Urinary bladder (tissue), 3 donors: ENCODE measurements at regions not wholly inside any gene's neighbourhood (a gene's known extent, or its start where the extent isn't known, plus 50 kb on each side); places are given as distances from the start of the nearest gene placed in this dataset.

ENCODE experiments used
- DNase-seq: peaks from one replicate; pipeline ENCODE4 v3.0.0-alpha.2; 2015; ENCODE audit errors: extremely low spot score
- H3K27ac ChIP-seq: one replicate; pipeline ENCODE4 v1.5.1; 2013; ENCODE audit warnings: low read depth, mild to moderate bottlenecking, moderate library complexity
- H3K36me3 ChIP-seq: one replicate; pipeline ENCODE4 v1.6.1; 2013; ENCODE audit warnings: mild to moderate bottlenecking, moderate library complexity; ENCODE audit not compliant: insufficient read depth
- H3K4me1 ChIP-seq: one replicate; pipeline ENCODE4 v1.6.1; 2013; ENCODE audit warnings: mild to moderate bottlenecking, moderate library complexity; ENCODE audit not compliant: insufficient read depth
- H3K4me3 ChIP-seq: one replicate; pipeline ENCODE4 v1.5.1; 2013; ENCODE audit warnings: low read depth, low read length
- WGBS: extraction: QIAGEN DNeasy Blood & Tissue Kit; methylation state at CpG from one replicate; pipeline ENCODE4 v1.1.7; 2013; 5-methylcytosine and 5-hydroxymethylcytosine counted together
- donor health status: healthy with polysubstance abuse.
- donor health status: healthy.

DNA sequence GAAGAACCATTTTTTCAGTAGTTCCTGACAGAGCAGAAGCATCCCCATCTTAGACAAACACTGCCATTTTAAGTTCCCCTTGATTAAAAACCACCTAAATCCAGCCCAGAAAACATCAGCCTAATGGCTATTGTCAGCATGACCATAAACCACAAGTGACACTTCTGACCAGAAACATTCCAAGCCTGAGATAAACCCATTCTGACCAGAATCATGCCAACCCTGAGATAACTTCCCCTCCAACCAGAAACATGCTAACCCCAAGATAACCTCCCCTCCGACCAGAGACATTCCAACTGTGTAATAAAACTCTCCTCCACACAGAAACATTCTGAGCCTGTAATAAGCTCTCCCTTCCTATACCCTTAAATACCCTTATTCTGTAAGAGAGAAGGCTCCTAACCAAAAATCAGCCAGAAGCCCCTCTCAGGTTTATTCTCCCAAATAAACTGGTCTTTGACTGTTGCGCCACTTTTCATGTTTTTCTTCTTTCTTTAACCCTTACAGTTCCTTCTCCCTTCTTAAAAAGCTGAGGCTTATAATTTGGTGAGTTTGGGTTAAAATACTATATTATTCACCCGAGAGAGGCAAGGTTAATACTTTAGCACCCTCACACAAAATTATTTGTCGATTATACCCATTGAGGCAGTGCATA is 149.7 kb downstream of the HNMT start:
- Histone ChIP-seq H3K4me1 (no peaks in the 10 kb centered on the region), H3K36me3 (no peaks in the 10 kb centered on the region), H3K4me3 (no peak overlapping the region), H3K27ac (no peak overlapping the region)
- DNase-seq, result no peak
- WGBS, result 86% methylated on average over 4 of the region's 4 CpGs

- Histone ChIP-seq H3K36me3 (no peaks in the 10 kb centered on the region), H3K4me3 (no peak overlapping the region), H3K4me1 (no peaks in the 10 kb centered on the region), H3K27ac (no peak overlapping the region)
- no peak for DNase-seq
Measured at GRCh38 chr2:138115666-138116065, 151.4 kb downstream of the HNMT start.

DNA sequence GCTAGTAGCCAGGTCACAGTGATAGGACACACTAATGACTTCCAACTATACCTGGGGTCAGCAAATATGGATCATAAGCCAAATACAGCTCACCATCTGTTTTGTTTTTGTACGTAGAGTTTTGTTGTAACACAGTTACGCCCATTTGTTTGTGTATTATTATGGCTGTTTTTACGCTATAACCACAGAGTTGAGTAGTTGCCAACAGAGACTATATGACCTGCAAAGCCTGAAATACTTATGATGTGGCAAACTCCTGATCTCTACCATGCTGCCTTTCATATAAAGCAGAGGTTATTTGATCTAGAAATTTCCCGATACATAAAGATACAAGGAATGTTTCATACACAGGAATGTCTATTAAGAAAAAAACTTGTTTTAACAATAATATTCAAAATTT is 152.2 kb downstream of the HNMT start:
- H3K27ac ChIP-seq, result no peak overlapping the region
- no peaks in the 10 kb centered on the region for H3K4me1 ChIP-seq
- no peaks in the 10 kb centered on the region for H3K36me3 ChIP-seq
- 75% methylated on average over 4 of the region's 4 CpGs for WGBS
- no peak for DNase-seq
- no peak overlapping the region for H3K4me3 ChIP-seq

DNA sequence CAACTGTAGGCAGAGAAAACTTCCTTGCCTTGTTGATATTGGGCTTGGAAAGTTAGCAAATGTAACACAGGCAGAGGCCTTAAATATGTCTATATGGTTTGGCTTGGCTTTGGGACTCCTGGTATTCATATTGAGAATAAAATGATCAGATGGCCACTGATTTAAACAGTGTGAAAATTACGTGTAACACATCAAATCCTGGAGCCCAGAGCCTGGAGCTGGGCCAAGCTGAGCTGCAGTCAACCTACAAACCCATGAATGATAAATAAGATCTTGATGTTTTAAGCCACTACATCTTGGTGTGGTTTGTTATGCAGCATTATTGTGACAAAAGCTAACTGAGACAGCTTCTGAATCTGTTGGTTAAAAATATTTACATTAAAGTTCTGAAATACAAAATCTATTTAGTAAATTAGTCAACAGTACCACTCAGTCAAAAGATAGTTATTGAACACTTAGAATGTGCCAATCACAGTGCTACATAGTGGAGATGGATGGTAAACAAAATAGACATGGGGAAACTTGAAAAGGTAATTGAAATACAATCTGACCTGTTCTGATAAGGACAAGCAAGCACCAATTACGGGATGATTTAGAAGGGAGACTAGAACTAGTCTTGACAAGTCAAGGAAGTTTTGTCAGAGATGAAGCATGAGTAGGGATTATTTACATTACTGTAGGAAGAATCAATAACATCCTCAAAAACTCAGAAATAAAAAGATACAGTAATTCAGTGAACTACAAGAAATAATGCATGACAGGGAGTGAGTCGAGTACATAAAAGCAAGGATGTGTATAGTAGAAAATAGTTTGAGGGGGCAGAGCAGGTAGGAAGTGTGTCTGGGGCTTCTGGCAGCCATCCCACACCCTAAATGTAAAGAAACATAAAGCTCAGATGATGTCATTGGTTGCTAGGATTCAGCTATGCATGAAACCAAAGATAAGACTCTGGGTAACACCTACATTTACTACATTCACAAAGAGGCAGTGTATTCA is 157.7 kb downstream of the HNMT start:
- H3K27ac ChIP-seq, result no peak overlapping the region
- H3K4me3 ChIP-seq, result no peak overlapping the region
- no peaks in the 10 kb centered on the region for H3K4me1 ChIP-seq
- DNase-seq, result peak; percentile 35
- 77% methylated on average over 3 of the region's 3 CpGs for WGBS
- no peaks in the 10 kb centered on the region for H3K36me3 ChIP-seq

GRCh38 chr2:138122891-138123290 is 158.6 kb downstream of the HNMT start:
- Histone ChIP-seq H3K4me3 (no peak overlapping the region), H3K27ac (no peak overlapping the region), H3K4me1 (no peaks in the 10 kb centered on the region), H3K36me3 (no peaks in the 10 kb centered on the region)
- no peak for DNase-seq
- WGBS, result 83% methylated on average over 1 of the region's 1 CpG

- no peak overlapping the region for H3K4me3 ChIP-seq
- no peak overlapping the region for H3K27ac ChIP-seq
Measured at GRCh38 chr2:138123741-138124140, 159.5 kb downstream of the HNMT start.

DNA sequence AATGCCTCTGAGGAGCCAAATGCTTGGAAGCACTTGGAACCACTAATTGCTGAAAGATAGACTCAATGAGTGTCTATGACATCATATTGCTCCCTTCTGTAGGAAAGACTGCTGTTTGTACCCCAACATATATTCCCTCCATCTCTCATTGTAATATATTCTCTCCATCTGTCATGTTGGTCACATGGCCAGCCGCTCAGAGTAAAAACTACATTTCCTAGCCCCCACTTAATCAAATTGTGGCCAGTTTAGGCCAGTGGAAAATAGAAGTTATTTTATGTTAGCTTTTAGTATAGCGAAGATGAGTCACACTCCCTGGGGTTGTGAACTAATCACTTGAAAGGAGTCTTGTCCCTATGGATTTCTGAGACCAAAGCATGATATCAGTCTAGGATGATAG is 160.2 kb downstream of the HNMT start:
- 93% methylated on average over 2 of the region's 2 CpGs for WGBS
- DNase-seq, result no peak
- Histone ChIP-seq H3K4me3 (no peak overlapping the region), H3K27ac (no peak overlapping the region), H3K36me3 (no peaks in the 10 kb centered on the region), H3K4me1 (no peaks in the 10 kb centered on the region)

More at GRCh38 chr2:138123741-138124140, 159.5 kb downstream of the HNMT start:
- Histone ChIP-seq H3K36me3 (no peaks in the 10 kb centered on the region), H3K4me1 (no peaks in the 10 kb centered on the region)
- no peak for DNase-seq

DNA sequence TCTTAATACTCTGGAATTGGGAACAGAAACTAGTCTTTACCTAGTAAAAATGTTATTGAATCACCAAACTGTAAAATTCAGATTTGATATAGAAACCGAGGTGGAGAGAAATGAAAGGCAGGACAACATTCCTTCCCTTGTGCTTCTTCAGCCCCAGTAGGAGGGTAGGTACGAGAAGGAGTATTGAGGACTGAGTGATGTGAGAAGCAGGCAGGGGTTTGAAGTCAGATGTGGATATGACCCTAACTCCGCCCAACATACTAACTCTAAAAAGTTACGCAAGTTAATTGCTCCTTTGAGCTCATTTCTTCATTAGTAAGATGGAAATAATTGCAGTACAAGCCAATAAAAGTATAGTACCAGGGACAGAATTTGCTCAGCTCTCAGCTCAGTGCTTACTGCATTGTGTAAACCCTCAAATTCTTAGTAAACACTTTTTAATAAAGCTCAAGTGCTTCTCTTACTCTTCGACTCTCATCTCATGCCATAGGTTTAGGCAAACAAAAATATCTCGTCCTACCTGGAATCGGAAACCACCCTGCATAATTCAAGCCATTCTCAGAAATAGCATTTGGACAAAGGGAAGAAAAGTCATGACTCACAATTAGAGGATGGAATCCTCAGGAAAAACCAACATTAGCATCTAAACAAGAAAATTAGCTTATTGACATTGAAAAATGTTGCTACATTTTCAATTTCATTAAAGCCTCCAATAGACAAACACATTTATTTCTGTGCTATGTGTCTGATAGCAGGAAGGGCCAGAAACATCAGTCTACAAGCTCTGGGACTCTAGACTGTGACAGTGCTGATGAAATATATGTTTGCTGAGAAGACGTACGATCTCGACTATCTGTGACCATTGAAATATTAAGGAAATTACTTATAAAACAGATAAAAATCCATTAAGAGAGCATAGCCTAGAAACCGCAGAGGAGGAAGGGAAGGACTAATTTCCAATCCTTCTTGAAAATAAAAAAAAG is 161.3 kb downstream of the HNMT start:
- no peak for DNase-seq
- H3K27ac ChIP-seq, result no peak overlapping the region
- WGBS, result 89% methylated on average over 11 of the region's 11 CpGs
- no peaks in the 10 kb centered on the region for H3K36me3 ChIP-seq
- no peaks in the 10 kb centered on the region for H3K4me1 ChIP-seq
- H3K4me3 ChIP-seq, result no peak overlapping the region

DNA sequence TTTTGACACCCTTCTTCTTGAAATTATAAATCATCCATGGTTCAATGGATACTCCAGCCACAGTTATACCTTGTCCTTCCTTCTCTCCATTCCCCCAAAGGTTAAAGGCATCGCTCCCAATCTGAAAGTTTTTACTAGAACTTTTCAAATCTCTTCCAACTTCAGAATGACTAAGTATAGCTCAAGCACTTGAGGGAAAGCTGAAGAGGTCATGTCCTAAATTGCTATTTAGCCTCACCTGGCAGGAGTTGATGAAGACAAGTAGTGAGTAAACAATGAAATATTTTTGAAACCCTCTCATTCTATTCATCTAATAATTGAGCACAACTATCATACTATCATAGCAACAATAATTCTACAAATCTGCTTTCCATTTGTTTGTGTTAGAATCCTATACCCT is 167.8 kb downstream of the HNMT start:
- no peak for DNase-seq
- no peak overlapping the region for H3K27ac ChIP-seq
- 97% methylated on average over 1 of the region's 1 CpG for WGBS
- no peak overlapping the region for H3K4me3 ChIP-seq
- no peaks in the 10 kb centered on the region for H3K36me3 ChIP-seq
- no peaks in the 10 kb centered on the region for H3K4me1 ChIP-seq

DNA sequence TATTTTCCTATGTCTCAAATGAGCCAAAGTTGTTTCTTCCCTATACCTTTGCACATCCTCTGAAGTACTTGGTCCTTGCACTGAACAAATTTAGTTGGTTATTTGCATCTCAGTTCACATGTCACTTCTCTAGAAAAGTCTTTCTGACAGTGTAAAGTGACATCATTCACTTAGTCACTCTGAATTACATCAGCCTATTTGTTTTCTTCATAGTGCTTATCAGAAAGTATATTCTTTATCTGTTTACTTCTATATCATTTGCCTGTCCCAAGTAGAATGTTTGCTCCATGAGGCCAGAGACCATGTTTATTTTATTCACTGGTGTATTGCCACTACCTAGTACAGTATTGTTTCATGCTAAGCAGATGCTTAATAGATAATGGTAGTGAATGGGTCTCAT is 173.7 kb downstream of the HNMT start:
- Histone ChIP-seq H3K36me3 (no peaks in the 10 kb centered on the region), H3K4me1 (no peaks in the 10 kb centered on the region), H3K4me3 (no peak overlapping the region), H3K27ac (no peak overlapping the region)
- DNase-seq, result no peak

DNA sequence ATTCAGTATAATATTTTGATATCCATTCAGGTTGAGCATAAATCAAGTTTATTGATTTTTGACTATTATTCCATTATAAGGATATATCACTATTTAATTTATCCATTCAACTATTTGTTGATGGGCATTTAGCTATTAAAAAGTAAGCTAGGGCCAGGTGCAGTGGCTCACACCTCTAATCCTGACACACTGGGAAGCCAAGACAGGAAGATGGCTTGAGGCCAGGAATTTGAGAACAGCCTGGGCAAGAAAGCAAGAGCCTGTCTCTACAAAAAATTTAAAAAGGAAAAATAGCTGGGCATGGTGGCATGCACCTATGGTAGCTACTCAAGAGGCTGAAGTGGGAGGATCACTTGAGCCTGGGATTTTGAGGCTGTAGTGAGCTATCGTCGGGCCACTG is 183.5 kb downstream of the HNMT start:
- Histone ChIP-seq H3K36me3 (no peaks in the 10 kb centered on the region), H3K4me3 (no peak overlapping the region), H3K27ac (no peak overlapping the region), H3K4me1 (no peaks in the 10 kb centered on the region)
- DNase-seq, result no peak
- WGBS, result 92% methylated on average over 2 of the region's 2 CpGs

DNA sequence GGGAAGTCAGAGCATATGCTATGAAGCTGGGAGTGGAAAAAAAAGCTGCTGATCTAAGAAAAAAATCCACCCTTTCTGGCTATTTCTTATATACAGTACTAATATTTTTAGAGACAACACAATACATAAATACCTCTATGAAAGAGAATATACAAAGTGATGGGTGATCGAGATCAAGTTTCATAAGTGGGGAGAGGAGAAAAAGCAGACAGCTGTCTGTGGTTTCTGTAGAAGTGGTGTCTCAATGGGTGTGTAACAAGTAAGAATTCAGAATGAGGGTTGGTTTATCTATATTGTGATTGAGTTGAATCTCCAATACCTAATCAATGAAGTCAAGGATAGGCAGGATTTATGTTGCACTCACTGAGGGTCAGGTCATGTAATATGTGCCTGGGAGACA is 191.0 kb downstream of the HNMT start:
- H3K4me1 ChIP-seq, result no peaks in the 10 kb centered on the region
- WGBS, result 95% methylated on average over 1 of the region's 1 CpG
- no peak overlapping the region for H3K27ac ChIP-seq
- H3K4me3 ChIP-seq, result no peak overlapping the region
- no peak for DNase-seq
- H3K36me3 ChIP-seq, result no peaks in the 10 kb centered on the region

- Histone ChIP-seq H3K36me3 (no peaks in the 10 kb centered on the region), H3K27ac (no peak overlapping the region), H3K4me1 (no peaks in the 10 kb centered on the region), H3K4me3 (no peak overlapping the region)
- DNase-seq, result no peak
- WGBS, result 88% methylated on average over 4 of the region's 4 CpGs
Measured at GRCh38 chr2:138157372-138157771, 193.1 kb downstream of the HNMT start.
